ENCODE measurements at regions not wholly inside any gene's neighbourhood (a gene's known extent, or its start where the extent isn't known, plus 50 kb on each side); places are given as distances from the start of the nearest gene placed in this dataset.

- no peak overlapping the region for H3K4me3 ChIP-seq (ENCODE audit: low read depth, low read length)
- ChIA-PET POLR2A (no interaction called here), CTCF (no interaction called here)
- H3K27ac ChIP-seq (ENCODE audit: extremely low read depth, low read depth, low read length) = no peak overlapping the region
- H3K9me3 ChIP-seq (ENCODE audit: control insufficient read depth, insufficient read depth, low read depth, low read length) = no peaks in the 10 kb centered on the region
- no peaks in the 10 kb centered on the region for H3K4me1 ChIP-seq (ENCODE audit: control insufficient read depth, insufficient read depth, low read length)
- H3K36me3 ChIP-seq (ENCODE audit: control insufficient read depth in 2 of 2, insufficient read depth in 1 of 2, low read length in 2 of 2) = no peaks in the 10 kb centered on the region
- TF ChIP-seq ZFP69B (tag by site-specific recombination; IDR thresholded peaks at IDR 0.05) (no peak), ZFHX2 (tag by site-specific recombination; conservative IDR thresholded peaks at IDR 0.05) (no peak), ZNF280D (tag by site-specific recombination; IDR thresholded peaks at IDR 0.05) (no peak), ZNF692 (tag by site-specific recombination; IDR thresholded peaks at IDR 0.05) (no peak), ZNF155 (tag by site-specific recombination; IDR thresholded peaks at IDR 0.05) (no peak), ZNF18 (tag by site-specific recombination; IDR thresholded peaks at IDR 0.05) (no peak), ZNF777 (tag by site-specific recombination; IDR thresholded peaks at IDR 0.05; ENCODE audit: borderline replicate concordance) (no peak), ZNF37A (tag by site-specific recombination; IDR thresholded peaks at IDR 0.05) (no peak), ZSCAN23 (tag by site-specific recombination; IDR thresholded peaks at IDR 0.05) (no peak), ZNF221 (tag by site-specific recombination; IDR thresholded peaks at IDR 0.05; ENCODE audit: borderline replicate concordance) (no peak), ZNF518A (tag by site-specific recombination; conservative IDR thresholded peaks at IDR 0.05; ENCODE audit: low read depth) (no peak), PRDM2 (tag by site-specific recombination; IDR thresholded peaks at IDR 0.05; ENCODE audit: borderline replicate concordance) (no peak), EGR2 (tag by site-specific recombination; IDR thresholded peaks at IDR 0.05; ENCODE audit: low read depth) (no peak), KLF10 (tag by site-specific recombination; IDR thresholded peaks at IDR 0.05) (no peak), ZNF169 (tag by site-specific recombination; IDR thresholded peaks at IDR 0.05) (no peak), ZNF654 (tag by site-specific recombination; IDR thresholded peaks at IDR 0.05; ENCODE audit: low read depth) (no peak), ZNF530 (tag by site-specific recombination; IDR thresholded peaks at IDR 0.05; ENCODE audit: low read depth) (no peak), PRDM6 (tag by site-specific recombination; IDR thresholded peaks at IDR 0.05) (no peak)
These were observed 151.7 kb upstream of the PTPRG start for GRCh38 chr3:61409638-61410037.

Measured in HEK293 (cell line).